ENCODE measurements at regions not wholly inside any gene's neighbourhood (a gene's known extent, or its start where the extent isn't known, plus 50 kb on each side); places are given as distances from the start of the nearest gene placed in this dataset.
"Not testable (repeated sequence)": the region's sequence is repeated elsewhere in the genome, so short reads cannot be mapped to it uniquely, and the experiment has no call there.

DNA sequence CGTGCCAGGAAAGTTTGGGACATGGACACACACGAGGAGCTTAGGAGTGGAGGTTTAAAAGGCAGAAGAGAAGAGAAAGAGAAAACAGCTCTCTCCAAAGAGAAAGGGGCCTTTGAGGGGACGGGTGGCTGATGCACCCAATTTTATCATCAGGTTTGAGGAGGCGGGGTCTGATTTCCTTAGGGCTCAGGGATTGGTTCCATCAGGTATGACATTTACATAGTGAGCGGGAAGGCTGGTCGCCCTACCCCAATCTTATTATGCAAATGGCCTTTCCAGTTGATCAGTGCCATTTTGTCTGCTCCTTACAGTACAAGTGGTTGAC lies 749.1 kb upstream of the TPTE start:
- TF ChIP-seq, protein P1, sequence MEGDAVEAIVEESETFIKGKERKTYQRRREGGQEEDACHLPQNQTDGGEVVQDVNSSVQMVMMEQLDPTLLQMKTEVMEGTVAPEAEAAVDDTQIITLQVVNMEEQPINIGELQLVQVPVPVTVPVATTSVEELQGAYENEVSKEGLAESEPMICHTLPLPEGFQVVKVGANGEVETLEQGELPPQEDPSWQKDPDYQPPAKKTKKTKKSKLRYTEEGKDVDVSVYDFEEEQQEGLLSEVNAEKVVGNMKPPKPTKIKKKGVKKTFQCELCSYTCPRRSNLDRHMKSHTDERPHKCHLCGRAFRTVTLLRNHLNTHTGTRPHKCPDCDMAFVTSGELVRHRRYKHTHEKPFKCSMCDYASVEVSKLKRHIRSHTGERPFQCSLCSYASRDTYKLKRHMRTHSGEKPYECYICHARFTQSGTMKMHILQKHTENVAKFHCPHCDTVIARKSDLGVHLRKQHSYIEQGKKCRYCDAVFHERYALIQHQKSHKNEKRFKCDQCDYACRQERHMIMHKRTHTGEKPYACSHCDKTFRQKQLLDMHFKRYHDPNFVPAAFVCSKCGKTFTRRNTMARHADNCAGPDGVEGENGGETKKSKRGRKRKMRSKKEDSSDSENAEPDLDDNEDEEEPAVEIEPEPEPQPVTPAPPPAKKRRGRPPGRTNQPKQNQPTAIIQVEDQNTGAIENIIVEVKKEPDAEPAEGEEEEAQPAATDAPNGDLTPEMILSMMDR (IDR thresholded peaks at IDR 0.05; ENCODE audit: borderline replicate concordance, extremely low read depth, insufficient read depth), result no peak
- intact Hi-C loops (cut with DNase I), result no loop called here

GRCh38 chr21:9772877-9773420 lies 748.4 kb upstream of the TPTE start:
- FAIRE-seq; H3K9me3 ChIP-seq (ENCODE audit: control insufficient read depth in 2 of 3, insufficient read depth in 1 of 3, low read length in 3 of 3); H3K4me1 ChIP-seq (ENCODE audit: control insufficient read depth in 2 of 3, insufficient read depth in 2 of 3, low read depth in 1 of 3, low read length in 3 of 3); intact Hi-C loops (cut with DNase I); DNase-seq; H3K4me3 ChIP-seq (ENCODE audit: low read length in 3 of 3); H3K36me3 ChIP-seq (ENCODE audit: control insufficient read depth in 2 of 3, insufficient read depth in 3 of 3, low read length in 3 of 3); H3K9ac ChIP-seq (ENCODE audit: low read length in 3 of 3); H3K27ac ChIP-seq (ENCODE audit: low read depth in 2 of 2, low read length in 2 of 2); H3K27me3 ChIP-seq (ENCODE audit: control insufficient read depth, insufficient read depth, low read length): not testable (repeated sequence)

More for the DNA sequence above, 749.1 kb upstream of the TPTE start:
- Histone ChIP-seq H3K9ac (ENCODE audit: low read length in 3 of 3) (no peak overlapping the region), H3K27ac (ENCODE audit: low read depth in 2 of 2, low read length in 2 of 2) (no peak overlapping the region), H3K36me3 (ENCODE audit: control insufficient read depth in 2 of 3, insufficient read depth in 3 of 3, low read length in 3 of 3) (no peaks in the 10 kb centered on the region), H3K9me3 (ENCODE audit: control insufficient read depth in 2 of 3, insufficient read depth in 1 of 3, low read length in 3 of 3) (peaks cover 0 to 5% (median 1%) of the 10 kb centered on the region in 3 donors), H3K4me1 (ENCODE audit: control insufficient read depth in 2 of 3, insufficient read depth in 2 of 3, low read depth in 1 of 3, low read length in 3 of 3) (no peaks in the 10 kb centered on the region), H3K27me3 (ENCODE audit: control insufficient read depth, insufficient read depth, low read length) (no peaks in the 10 kb centered on the region), H3K4me3 (ENCODE audit: low read length in 3 of 3) (no peak overlapping the region)
- DNase-seq, result no peak
- FAIRE-seq, result no peak

- FAIRE-seq, result no peak
- Histone ChIP-seq H3K36me3 (ENCODE audit: control insufficient read depth in 2 of 3, insufficient read depth in 3 of 3, low read length in 3 of 3) (no peaks in the 10 kb centered on the region), H3K9ac (ENCODE audit: low read length in 3 of 3) (no peak overlapping the region), H3K4me1 (ENCODE audit: control insufficient read depth in 2 of 3, insufficient read depth in 2 of 3, low read depth in 1 of 3, low read length in 3 of 3) (no peaks in the 10 kb centered on the region), H3K27me3 (ENCODE audit: control insufficient read depth, insufficient read depth, low read length) (no peaks in the 10 kb centered on the region), H3K9me3 (ENCODE audit: control insufficient read depth in 2 of 3, insufficient read depth in 1 of 3, low read length in 3 of 3) (peaks cover 0 to 8% (median 1%) of the 10 kb centered on the region in 3 donors), H3K4me3 (ENCODE audit: low read length in 3 of 3) (no peak overlapping the region), H3K27ac (ENCODE audit: low read depth in 2 of 2, low read length in 2 of 2) (no peak overlapping the region)
- intact Hi-C loops (cut with DNase I), result no loop called here
- TF ChIP-seq, protein P1 (IDR thresholded peaks at IDR 0.05; ENCODE audit: borderline replicate concordance, extremely low read depth, insufficient read depth), result no peak
- DNase-seq, result no peak
Measured at GRCh38 chr21:9774347-9774746, 747.0 kb upstream of the TPTE start.

- H3K9me3 ChIP-seq (ENCODE audit: control insufficient read depth in 2 of 3, insufficient read depth in 1 of 3, low read length in 3 of 3); H3K9ac ChIP-seq (ENCODE audit: low read length in 3 of 3); H3K27me3 ChIP-seq (ENCODE audit: control insufficient read depth, insufficient read depth, low read length); FAIRE-seq; H3K36me3 ChIP-seq (ENCODE audit: control insufficient read depth in 2 of 3, insufficient read depth in 3 of 3, low read length in 3 of 3); intact Hi-C loops (cut with DNase I); DNase-seq; H3K4me1 ChIP-seq (ENCODE audit: control insufficient read depth in 2 of 3, insufficient read depth in 2 of 3, low read depth in 1 of 3, low read length in 3 of 3); H3K4me3 ChIP-seq (ENCODE audit: low read length in 3 of 3); H3K27ac ChIP-seq (ENCODE audit: low read depth in 2 of 2, low read length in 2 of 2): not testable (repeated sequence)
Measured at GRCh38 chr21:9774901-9775593, 746.3 kb upstream of the TPTE start.

- H3K9me3 ChIP-seq (ENCODE audit: control insufficient read depth in 2 of 3, insufficient read depth in 1 of 3, low read length in 3 of 3); H3K4me3 ChIP-seq (ENCODE audit: low read length in 3 of 3); H3K4me1 ChIP-seq (ENCODE audit: control insufficient read depth in 2 of 3, insufficient read depth in 2 of 3, low read depth in 1 of 3, low read length in 3 of 3); H3K27me3 ChIP-seq (ENCODE audit: control insufficient read depth, insufficient read depth, low read length); H3K9ac ChIP-seq (ENCODE audit: low read length in 3 of 3); H3K27ac ChIP-seq (ENCODE audit: low read depth in 2 of 2, low read length in 2 of 2); DNase-seq; FAIRE-seq; H3K36me3 ChIP-seq (ENCODE audit: control insufficient read depth in 2 of 3, insufficient read depth in 3 of 3, low read length in 3 of 3); intact Hi-C loops (cut with DNase I): not testable (repeated sequence)
Measured at GRCh38 chr21:9775877-9776276, 745.5 kb upstream of the TPTE start.

DNA sequence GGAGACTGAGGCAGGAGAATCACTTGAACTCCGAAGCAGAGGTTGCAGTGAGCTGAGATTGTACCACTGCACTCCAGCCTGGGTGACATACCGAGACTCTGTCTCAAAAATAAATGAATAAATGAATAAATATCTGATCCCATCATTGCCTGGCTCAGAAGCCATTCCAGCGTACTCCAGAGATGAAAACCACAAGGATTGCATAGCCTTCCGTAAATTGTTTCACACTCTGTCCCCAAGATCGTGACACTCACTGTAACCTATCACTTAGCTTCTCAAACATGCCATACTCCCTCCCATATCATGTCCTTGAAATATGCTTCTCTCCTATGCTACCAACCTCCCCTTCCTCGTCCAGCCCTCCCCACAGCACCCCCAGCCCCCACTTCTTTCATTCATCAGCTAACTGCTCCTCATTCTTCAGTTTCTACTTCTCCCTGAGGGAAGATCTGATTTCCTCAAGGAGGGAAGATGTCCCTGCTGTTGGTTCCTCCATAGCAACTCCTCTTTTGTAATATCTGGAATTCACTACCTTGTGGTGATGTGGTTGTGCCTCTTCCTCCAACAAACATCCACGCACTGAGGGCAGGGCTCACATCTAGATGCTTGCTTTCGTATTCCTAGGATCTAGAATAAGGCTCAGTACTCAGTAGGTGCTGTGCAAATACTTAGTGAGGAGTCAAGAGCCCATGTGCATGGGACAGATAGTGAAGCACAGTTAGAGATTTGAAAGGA lies 744.9 kb upstream of the TPTE start:
- H3K4me1 ChIP-seq (ENCODE audit: control insufficient read depth in 2 of 3, insufficient read depth in 2 of 3, low read depth in 1 of 3, low read length in 3 of 3); H3K9me3 ChIP-seq (ENCODE audit: control insufficient read depth in 2 of 3, insufficient read depth in 1 of 3, low read length in 3 of 3); DNase-seq; intact Hi-C loops (cut with DNase I); H3K4me3 ChIP-seq (ENCODE audit: low read length in 3 of 3); FAIRE-seq; H3K27ac ChIP-seq (ENCODE audit: low read depth in 2 of 2, low read length in 2 of 2); H3K36me3 ChIP-seq (ENCODE audit: control insufficient read depth in 2 of 3, insufficient read depth in 3 of 3, low read length in 3 of 3); H3K27me3 ChIP-seq (ENCODE audit: control insufficient read depth, insufficient read depth, low read length); H3K9ac ChIP-seq (ENCODE audit: low read length in 3 of 3): not testable (repeated sequence)
